ENCODE measurements at regions not wholly inside any gene's neighbourhood (a gene's known extent, or its start where the extent isn't known, plus 50 kb on each side); places are given as distances from the start of the nearest gene placed in this dataset.

- Histone ChIP-seq H2BK20ac (ENCODE audit: low read length) (no peak overlapping the region), H2BK120ac (replicated peaks; ENCODE audit: low read depth, low read length) (no peak overlapping the region), H2BK5ac (ENCODE audit: low read depth, low read length) (no peak overlapping the region), H4K5ac (ENCODE audit: insufficient read length, low read depth, low read length) (no peak overlapping the region), H3K4ac (replicated peaks; ENCODE audit: insufficient read length, low read depth, low read length) (no peak overlapping the region), H3K27me3 (replicated peaks in 1 of 4; ENCODE audit: control insufficient read depth in 3 of 4, extremely low read depth in 1 of 4, insufficient read depth in 3 of 4, low read length in 3 of 4) (no peaks in the 10 kb centered on the region), H3K9ac (replicated peaks in 1 of 4; ENCODE audit: extremely low read depth in 1 of 4, low read depth in 3 of 4, low read length in 3 of 4) (no peak overlapping the region), H3K4me3 (ENCODE audit: extremely low read depth in 1 of 4, insufficient read depth in 2 of 4, low read depth in 3 of 4, low read length in 4 of 4) (no peak overlapping the region), H2AFZ (ENCODE audit: low read length) (no peak overlapping the region), H3K36me3 (ENCODE audit: control insufficient read depth in 2 of 4, insufficient read depth in 4 of 4, low read length in 3 of 4) (no peaks in the 10 kb centered on the region), H3K14ac (ENCODE audit: insufficient read length) (no peak overlapping the region), H4K8ac (ENCODE audit: extremely low read depth, insufficient read depth, low read length) (no peak overlapping the region), H2BK12ac (ENCODE audit: low read depth, low read length) (no peak overlapping the region), H3K4me1 (replicated peaks in 1 of 4; ENCODE audit: control insufficient read depth in 3 of 4, insufficient read depth in 4 of 4, low read length in 3 of 4) (no peaks in the 10 kb centered on the region), H3K4me2 (ENCODE audit: insufficient read depth in 1 of 2, low read depth in 2 of 2, low read length in 2 of 2) (no peak overlapping the region), H3K79me2 (ENCODE audit: control insufficient read depth in 1 of 2, insufficient read depth in 2 of 2, low read length in 2 of 2) (no peaks in the 10 kb centered on the region), H3K18ac (ENCODE audit: extremely low read depth, low read length) (no peak overlapping the region), H4K91ac (replicated peaks; ENCODE audit: insufficient read length, low read length) (no peak overlapping the region), H3K27ac (ENCODE audit: low read depth, low read length) (no peak overlapping the region), H3K9me3 (ENCODE audit: insufficient read depth in 2 of 2, low read depth in 1 of 2, low read length in 1 of 2) (no peaks in the 10 kb centered on the region), H4K20me1 (replicated peaks in 1 of 2; ENCODE audit: control insufficient read depth in 1 of 2, insufficient read depth in 2 of 2, low read length in 2 of 2) (no peaks in the 10 kb centered on the region), H3K79me1 (ENCODE audit: low read depth, low read length) (no peaks in the 10 kb centered on the region), H2AK5ac (ENCODE audit: low read depth, low read length) (no peak overlapping the region), H3K56ac (replicated peaks; ENCODE audit: insufficient read length, low read depth, low read length) (no peak overlapping the region), H2BK15ac (ENCODE audit: low read length) (no peak overlapping the region), H3K23ac (ENCODE audit: insufficient read length) (no peak overlapping the region), H3K23me2 (ENCODE audit: low read depth, low read length) (no peaks in the 10 kb centered on the region)
- 47% methylated on average over 1 of the region's 1 CpG; no CpG with 5 or more reads in 1 of the 2 experiments for WGBS, 2 experiments (ENCODE audit: extremely low coverage in 1 of 2, insufficient coverage in 1 of 2, insufficient read length in 1 of 2, insufficient replicate concordance in 2 of 2, low coverage in 1 of 2, low lambda C conversion rate in 2 of 2, missing lambda C conversion rate in 1 of 2)
- CTCF ChIA-PET (ENCODE audit: partially characterized antibody) = no interaction called here
- no peak for DNase-seq (ENCODE audit: low read depth in 1 of 2, low spot score in 2 of 2)
- no peak for FAIRE-seq
- POLR2A ChIA-PET (ENCODE audit: partially characterized antibody) = no interaction called here
- TF ChIP-seq YY1 (IDR thresholded peaks at IDR 0.05; ENCODE audit: low read depth, low read length) = no peak
- no peak for TF ChIP-seq CTBP2 (IDR thresholded peaks at IDR 0.05; ENCODE audit: borderline replicate concordance, insufficient read depth, insufficient read length, low read length)
- no peak for TF ChIP-seq TEAD4 (IDR thresholded peaks at IDR 0.05; ENCODE audit: low read depth, low read length)
- TF ChIP-seq SP1 (IDR thresholded peaks at IDR 0.05; ENCODE audit: low read depth, low read length) = no peak
Observed at GRCh38 chr5:84748313-84748712, 363.6 kb upstream of the EDIL3 start.

All from H1 (cell line).